Neural progenitor cell (in vitro differentiated cells): ENCODE measurements at regions not wholly inside any gene's neighbourhood (a gene's known extent, or its start where the extent isn't known, plus 50 kb on each side); places are given as distances from the start of the nearest gene placed in this dataset.

Source experiments
- DNase-seq: peaks from one replicate; pipeline ENCODE4 v3.0.0-alpha.2; 2016; ENCODE audit warnings: low spot score
- H2AFZ ChIP-seq: fragments of 200-600 bp; sonication (generic); replicated peaks from 2 replicates; pipeline ENCODE4 v1.6.1; 2016; ENCODE audit warnings: antibody characterized with exemption
- H3F3A ChIP-seq: fragments of 200-600 bp; sonication (generic); 2 replicates; pipeline ENCODE4 v1.6.1; 2016; ENCODE audit warnings: antibody characterized with exemption, low read depth
- H3K27ac ChIP-seq: fragments of 200-600 bp; sonication (generic); 2 replicates; pipeline ENCODE4 v1.5.1; 2016; ENCODE audit warnings: mild to moderate bottlenecking
- H3K27me3 ChIP-seq: fragments of 200-600 bp; sonication (generic); 2 replicates; pipeline ENCODE4 v1.6.1; 2016; ENCODE audit warnings: mild to moderate bottlenecking, moderate library complexity
- H3K36me3 ChIP-seq: fragments of 200-600 bp; sonication (generic); 2 replicates; pipeline ENCODE4 v1.5.1; 2016
- H3K4me1 ChIP-seq: fragments of 200-600 bp; sonication (generic); 2 replicates; pipeline ENCODE4 v1.6.1; 2016; ENCODE audit warnings: mixed run types
- H3K4me2 ChIP-seq: fragments of 200-600 bp; sonication (generic); 2 replicates; pipeline ENCODE4 v1.6.1; 2016
- H3K4me3 ChIP-seq: fragments of 200-600 bp; sonication (generic); 2 replicates; pipeline ENCODE4 v1.5.1; 2016
- H3K79me2 ChIP-seq: fragments of 200-600 bp; sonication (generic); 2 replicates; pipeline ENCODE4 v1.6.1; 2016; ENCODE audit warnings: low read depth
- H3K9ac ChIP-seq: fragments of 200-600 bp; sonication (generic); 2 replicates; pipeline ENCODE4 v1.6.1; 2016
- H3K9me3 ChIP-seq: fragments of 200-600 bp; sonication (generic); 2 replicates; pipeline ENCODE4 v1.5.1; 2016; ENCODE audit warnings: low read depth
- H4K20me1 ChIP-seq: fragments of 200-600 bp; sonication (generic); 2 replicates; pipeline ENCODE4 v1.6.1; 2016; ENCODE audit warnings: low read depth
- H3K27ac Mint-ChIP-seq: 3 replicates; pipeline ENCODE4 v1.8.0; 2021; ENCODE audit warnings: mixed read lengths
- H3K27me3 Mint-ChIP-seq: 2 replicates; pipeline ENCODE4 v1.8.0; 2022; ENCODE audit warnings: low read depth, mild to moderate bottlenecking, inconsistent platforms, moderate library complexity, mixed read lengths; ENCODE audit not compliant: insufficient read depth
- H3K36me3 Mint-ChIP-seq: 3 replicates; pipeline ENCODE4 v1.8.0; 2021; ENCODE audit warnings: mixed read lengths
- H3K4me1 Mint-ChIP-seq: 3 replicates; pipeline ENCODE4 v1.8.0; 2021; ENCODE audit warnings: mixed read lengths
- H3K4me3 Mint-ChIP-seq: 3 replicates; pipeline ENCODE4 v1.8.0; 2021; ENCODE audit warnings: mild to moderate bottlenecking, moderate library complexity, mixed read lengths
- H3K9me3 Mint-ChIP-seq: 3 replicates; pipeline ENCODE4 v1.8.0; 2020; ENCODE audit warnings: mixed read lengths
- EZH2 ChIP-seq: fragments of 200-600 bp; sonication (generic); IDR thresholded peaks from 2 replicates; pipeline ENCODE4 v1.6.1; 2017; ENCODE audit warnings: antibody characterized with exemption, mild to moderate bottlenecking, moderate library complexity
- EZH2phosphoT487 ChIP-seq: fragments of 200-600 bp; sonication (generic); IDR thresholded peaks from 2 replicates; pipeline ENCODE4 v1.6.1; 2017; ENCODE audit warnings: antibody characterized with exemption
- TF ChIP-seq, protein P1 (sequence below): fragments of 200-600 bp; sonication (generic); IDR thresholded peaks from 2 replicates; pipeline ENCODE4 v1.5.1; 2017; ENCODE audit warnings: antibody characterized with exemption, mild to moderate bottlenecking

DNA sequence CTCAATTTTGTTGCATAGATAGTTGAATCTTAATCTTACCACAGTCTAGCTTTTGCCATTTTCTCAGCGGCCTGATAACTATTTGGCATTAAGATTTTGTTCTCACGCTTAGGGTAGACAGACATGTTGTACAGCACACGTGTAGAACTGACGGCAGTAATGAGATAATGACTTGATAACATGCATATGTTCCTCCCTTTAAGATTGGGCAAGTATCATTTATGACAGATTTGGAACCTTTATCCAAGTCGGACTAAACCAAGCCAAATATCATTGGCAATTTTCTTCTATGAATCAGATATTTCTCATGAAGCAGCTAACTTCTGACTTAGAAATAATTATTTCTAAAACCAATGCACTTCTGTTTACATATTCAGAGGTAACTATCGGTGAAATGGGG lies 205.5 kb downstream of the NDFIP2 start:
- H3F3A ChIP-seq = no peaks in the 10 kb centered on the region
- H3K4me1 Mint-ChIP-seq = no peaks in the 10 kb centered on the region
- no peaks in the 10 kb centered on the region for H3K79me2 ChIP-seq
- no peaks in the 10 kb centered on the region for H3K9me3 ChIP-seq
- no peaks in the 10 kb centered on the region for H3K4me1 ChIP-seq
- H3K36me3 Mint-ChIP-seq = peaks cover 13% of the 10 kb centered on the region
- no peak overlapping the region for H3K27ac Mint-ChIP-seq
- H3K27ac ChIP-seq = no peak overlapping the region
- no peak overlapping the region for H2AFZ ChIP-seq
- H3K27me3 ChIP-seq = no peaks in the 10 kb centered on the region
- H4K20me1 ChIP-seq = no peaks in the 10 kb centered on the region
- no peaks in the 10 kb centered on the region for H3K27me3 Mint-ChIP-seq
- H3K4me3 ChIP-seq = no peak overlapping the region
- H3K36me3 ChIP-seq = no peaks in the 10 kb centered on the region
- TF ChIP-seq EZH2 = no peak
- H3K9ac ChIP-seq = no peak overlapping the region
- DNase-seq = no peak
- H3K4me3 Mint-ChIP-seq = no peak overlapping the region
- no peak overlapping the region for H3K4me2 ChIP-seq
- H3K9me3 Mint-ChIP-seq = peaks cover 31% of the 10 kb centered on the region

GRCh38 chr13:79684371-79684770 lies 203.4 kb downstream of the NDFIP2 start:
- Histone ChIP-seq H3K4me1 (no peaks in the 10 kb centered on the region), H3F3A (no peaks in the 10 kb centered on the region)

DNA sequence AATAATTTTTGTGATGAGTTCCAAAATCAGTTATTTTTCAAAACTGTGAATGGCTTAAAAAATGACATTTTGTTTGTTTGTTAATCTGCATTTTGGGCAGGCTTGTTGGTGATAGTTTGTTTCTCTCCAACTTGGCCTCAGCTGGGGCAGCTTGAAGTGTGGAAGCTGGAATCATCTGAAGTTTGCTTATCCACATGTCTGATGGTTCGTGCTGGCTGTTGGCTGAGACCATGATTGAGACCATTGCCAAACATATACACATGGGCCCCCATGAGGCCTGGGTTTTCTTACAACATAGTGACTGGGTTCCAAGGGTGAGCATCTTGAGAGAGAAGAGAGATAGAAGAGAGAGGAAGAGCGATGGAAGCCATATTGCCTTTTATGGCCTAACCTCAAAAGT lies 201.2 kb downstream of the NDFIP2 start:
- H3K4me2 ChIP-seq = no peak overlapping the region
- H3K27ac Mint-ChIP-seq = no peak overlapping the region
- no peaks in the 10 kb centered on the region for H3K36me3 ChIP-seq
- H3K4me3 Mint-ChIP-seq = no peak overlapping the region
- H3K27me3 ChIP-seq = no peaks in the 10 kb centered on the region
- no peaks in the 10 kb centered on the region for H3K4me1 ChIP-seq
- no peak for DNase-seq
- H3K27ac ChIP-seq = no peak overlapping the region
- TF ChIP-seq EZH2 = no peak
- peaks cover 11% of the 10 kb centered on the region for H3K36me3 Mint-ChIP-seq
- H3K9me3 Mint-ChIP-seq = peaks cover 27% of the 10 kb centered on the region
- H3K79me2 ChIP-seq = no peaks in the 10 kb centered on the region
- H3K9ac ChIP-seq = no peak overlapping the region
- H3K4me3 ChIP-seq = no peak overlapping the region
- no peaks in the 10 kb centered on the region for H3F3A ChIP-seq
- no peak overlapping the region for H2AFZ ChIP-seq
- H3K4me1 Mint-ChIP-seq = peaks cover 12% of the 10 kb centered on the region
- no peaks in the 10 kb centered on the region for H3K27me3 Mint-ChIP-seq
- no peaks in the 10 kb centered on the region for H4K20me1 ChIP-seq
- no peaks in the 10 kb centered on the region for H3K9me3 ChIP-seq

More at GRCh38 chr13:79684371-79684770, 203.4 kb downstream of the NDFIP2 start:
- no peak overlapping the region for H3K27ac ChIP-seq
- no peaks in the 10 kb centered on the region for H3K9me3 ChIP-seq
- H3K4me3 Mint-ChIP-seq = no peak overlapping the region
- peaks cover 1% of the 10 kb centered on the region for H3K4me1 Mint-ChIP-seq
- no peak overlapping the region for H3K27ac Mint-ChIP-seq
- no peaks in the 10 kb centered on the region for H3K27me3 Mint-ChIP-seq
- no peaks in the 10 kb centered on the region for H3K36me3 ChIP-seq
- H3K27me3 ChIP-seq = no peaks in the 10 kb centered on the region
- H4K20me1 ChIP-seq = no peaks in the 10 kb centered on the region
- no peak for DNase-seq
- H3K9me3 Mint-ChIP-seq = peaks cover 32% of the 10 kb centered on the region
- TF ChIP-seq EZH2phosphoT487 = no peak
- TF ChIP-seq, protein P1, sequence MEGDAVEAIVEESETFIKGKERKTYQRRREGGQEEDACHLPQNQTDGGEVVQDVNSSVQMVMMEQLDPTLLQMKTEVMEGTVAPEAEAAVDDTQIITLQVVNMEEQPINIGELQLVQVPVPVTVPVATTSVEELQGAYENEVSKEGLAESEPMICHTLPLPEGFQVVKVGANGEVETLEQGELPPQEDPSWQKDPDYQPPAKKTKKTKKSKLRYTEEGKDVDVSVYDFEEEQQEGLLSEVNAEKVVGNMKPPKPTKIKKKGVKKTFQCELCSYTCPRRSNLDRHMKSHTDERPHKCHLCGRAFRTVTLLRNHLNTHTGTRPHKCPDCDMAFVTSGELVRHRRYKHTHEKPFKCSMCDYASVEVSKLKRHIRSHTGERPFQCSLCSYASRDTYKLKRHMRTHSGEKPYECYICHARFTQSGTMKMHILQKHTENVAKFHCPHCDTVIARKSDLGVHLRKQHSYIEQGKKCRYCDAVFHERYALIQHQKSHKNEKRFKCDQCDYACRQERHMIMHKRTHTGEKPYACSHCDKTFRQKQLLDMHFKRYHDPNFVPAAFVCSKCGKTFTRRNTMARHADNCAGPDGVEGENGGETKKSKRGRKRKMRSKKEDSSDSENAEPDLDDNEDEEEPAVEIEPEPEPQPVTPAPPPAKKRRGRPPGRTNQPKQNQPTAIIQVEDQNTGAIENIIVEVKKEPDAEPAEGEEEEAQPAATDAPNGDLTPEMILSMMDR = no peak
- no peaks in the 10 kb centered on the region for H3K79me2 ChIP-seq
- no peak overlapping the region for H3K4me2 ChIP-seq
- no peak overlapping the region for H2AFZ ChIP-seq
- H3K4me3 ChIP-seq = no peak overlapping the region
- no peak overlapping the region for H3K9ac ChIP-seq
- H3K36me3 Mint-ChIP-seq = peaks cover 13% of the 10 kb centered on the region

DNA sequence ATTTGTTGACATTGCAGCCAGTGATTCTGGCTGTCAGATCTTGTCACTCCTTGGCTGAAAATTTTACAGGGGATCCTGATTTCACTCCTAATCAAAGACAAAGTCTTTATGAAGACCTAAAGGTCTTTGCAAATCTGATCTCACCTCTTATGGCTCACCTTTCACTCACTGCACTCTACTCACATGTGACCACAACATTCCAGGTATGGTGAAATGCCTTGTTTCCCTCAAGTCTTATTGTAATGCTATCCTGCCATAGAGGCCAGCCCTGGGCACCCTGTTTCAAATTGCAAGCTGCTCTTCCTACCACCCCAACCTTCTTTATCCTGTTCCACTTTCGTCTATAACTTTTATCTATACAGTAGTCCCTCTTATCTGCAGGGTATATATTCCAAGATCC lies 200.1 kb downstream of the NDFIP2 start:
- Mint-ChIP-seq H3K36me3 (peaks cover 11% of the 10 kb centered on the region), H3K4me1 (peaks cover 15% of the 10 kb centered on the region), H3K9me3 (peaks cover 28% of the 10 kb centered on the region), H3K27ac (no peak overlapping the region), H3K27me3 (no peaks in the 10 kb centered on the region), H3K4me3 (no peak overlapping the region)
- Histone ChIP-seq H3K27ac (no peak overlapping the region), H3F3A (no peaks in the 10 kb centered on the region), H3K27me3 (no peaks in the 10 kb centered on the region), H3K9me3 (no peaks in the 10 kb centered on the region), H3K4me2 (no peak overlapping the region), H2AFZ (no peak overlapping the region), H4K20me1 (no peaks in the 10 kb centered on the region), H3K36me3 (no peaks in the 10 kb centered on the region), H3K4me3 (no peak overlapping the region), H3K79me2 (no peaks in the 10 kb centered on the region), H3K4me1 (no peaks in the 10 kb centered on the region), H3K9ac (no peak overlapping the region)
- TF ChIP-seq EZH2phosphoT487 (no peak), EZH2 (no peak)
- TF ChIP-seq, protein P1 = no peak
- DNase-seq = no peak
